Type B pancreatic cell (in vitro differentiated cells): ENCODE measurements at regions not wholly inside any gene's neighbourhood (a gene's known extent, or its start where the extent isn't known, plus 50 kb on each side); places are given as distances from the start of the nearest gene placed in this dataset.

Experiments
- DNase-seq: peaks from one replicate; pipeline ENCODE4 v3.0.0; 2021; ENCODE audit warnings: mixed read lengths; ENCODE audit not compliant: unreplicated experiment; ENCODE audit errors: extremely low spot score
- H3K27ac Mint-ChIP-seq: 2 replicates; pipeline ENCODE4 v1.8.0; 2021; ENCODE audit warnings: mild to moderate bottlenecking, mixed read lengths
- H3K27me3 Mint-ChIP-seq: 2 replicates; pipeline ENCODE4 v1.8.0; 2021; ENCODE audit warnings: mixed read lengths
- H3K36me3 Mint-ChIP-seq: 2 replicates; pipeline ENCODE4 v1.8.0; 2021; ENCODE audit warnings: mixed read lengths
- H3K4me1 Mint-ChIP-seq: one replicate; pipeline ENCODE4 v1.8.0; 2021; ENCODE audit warnings: mixed read lengths; ENCODE audit not compliant: unreplicated experiment
- H3K4me3 Mint-ChIP-seq: 2 replicates; pipeline ENCODE4 v1.8.0; 2021; ENCODE audit warnings: mild to moderate bottlenecking, mixed read lengths
- H3K9me3 Mint-ChIP-seq: 2 replicates; pipeline ENCODE4 v1.8.0; 2021; ENCODE audit warnings: mixed read lengths
- CTCF ChIP-seq: fragments of 200-600 bp; sonication (generic); conservative IDR thresholded peaks from 2 replicates; pipeline ENCODE4 v1.5.0; 2021; ENCODE audit warnings: antibody characterized with exemption, mild to moderate bottlenecking

- H3K27me3 Mint-ChIP-seq, result no peaks in the 10 kb centered on the region
- H3K27ac Mint-ChIP-seq, result no peak overlapping the region
- H3K36me3 Mint-ChIP-seq, result no peaks in the 10 kb centered on the region
- no peak for TF ChIP-seq CTCF
- H3K9me3 Mint-ChIP-seq, result no peaks in the 10 kb centered on the region
- no peak for DNase-seq
- H3K4me1 Mint-ChIP-seq, result no peaks in the 10 kb centered on the region
- H3K4me3 Mint-ChIP-seq, result no peak overlapping the region
Measured at GRCh38 chr9:30670805-30671562, 1713.5 kb upstream of the ACO1 start.

GRCh38 chr9:30673132-30673531 is 1711.3 kb upstream of the ACO1 start:
- no peaks in the 10 kb centered on the region for H3K36me3 Mint-ChIP-seq
- no peak overlapping the region for H3K27ac Mint-ChIP-seq
- no peaks in the 10 kb centered on the region for H3K27me3 Mint-ChIP-seq
- H3K4me3 Mint-ChIP-seq, result no peak overlapping the region
- no peaks in the 10 kb centered on the region for H3K4me1 Mint-ChIP-seq
- no peak for DNase-seq
- no peak for TF ChIP-seq CTCF
- no peaks in the 10 kb centered on the region for H3K9me3 Mint-ChIP-seq

GRCh38 chr9:30676651-30677050 is 1707.8 kb upstream of the ACO1 start:
- no peak overlapping the region for H3K4me3 Mint-ChIP-seq
- H3K9me3 Mint-ChIP-seq, result no peaks in the 10 kb centered on the region
- no peaks in the 10 kb centered on the region for H3K27me3 Mint-ChIP-seq
- no peak overlapping the region for H3K27ac Mint-ChIP-seq
- no peaks in the 10 kb centered on the region for H3K36me3 Mint-ChIP-seq
- no peaks in the 10 kb centered on the region for H3K4me1 Mint-ChIP-seq
- no peak for DNase-seq
- TF ChIP-seq CTCF, result no peak

GRCh38 chr9:30677221-30677620 is 1707.2 kb upstream of the ACO1 start:
- no peak for DNase-seq
- no peak overlapping the region for H3K4me3 Mint-ChIP-seq
- no peaks in the 10 kb centered on the region for H3K27me3 Mint-ChIP-seq
- no peaks in the 10 kb centered on the region for H3K36me3 Mint-ChIP-seq
- no peak overlapping the region for H3K27ac Mint-ChIP-seq
- no peak for TF ChIP-seq CTCF
- H3K9me3 Mint-ChIP-seq, result no peaks in the 10 kb centered on the region
- no peaks in the 10 kb centered on the region for H3K4me1 Mint-ChIP-seq

- peaks cover 6% of the 10 kb centered on the region for H3K9me3 Mint-ChIP-seq
- no peak overlapping the region for H3K4me3 Mint-ChIP-seq
- H3K27me3 Mint-ChIP-seq, result no peaks in the 10 kb centered on the region
- DNase-seq, result no peak
- H3K36me3 Mint-ChIP-seq, result no peaks in the 10 kb centered on the region
- no peak for TF ChIP-seq CTCF
- no peaks in the 10 kb centered on the region for H3K4me1 Mint-ChIP-seq
- no peak overlapping the region for H3K27ac Mint-ChIP-seq
Measured at GRCh38 chr9:30688801-30689200, 1695.6 kb upstream of the ACO1 start.
